Activated T-cell treated with anti-CD3 and anti-CD28 coated beads, Interleukin-2, amount 50 U/mL, for 4 hours (primary cell): ENCODE measurements at regions not wholly inside any gene's neighbourhood (a gene's known extent, or its start where the extent isn't known, plus 50 kb on each side); places are given as distances from the start of the nearest gene placed in this dataset.

Experiments
- ATAC-seq, 2 donors: fragments of 200-7000 bp; cut with Tn5 transposase; one replicate each; pipeline ENCODE4 v1.10.0; 2021
- DNase-seq: peaks from one replicate; pipeline ENCODE4 v3.0.0-alpha.2; 2020
- H3K27me3 Mint-ChIP-seq: one replicate; pipeline ENCODE4 v1.8.0; 2021; ENCODE audit warnings: low read depth, mixed read lengths
- H3K36me3 Mint-ChIP-seq: one replicate; pipeline ENCODE4 v1.8.0; 2022; ENCODE audit warnings: mixed read lengths; ENCODE audit not compliant: insufficient read depth
- H3K4me1 Mint-ChIP-seq: one replicate; pipeline ENCODE4 v1.8.0; 2021; ENCODE audit warnings: low read depth, mixed read lengths
- H3K4me3 Mint-ChIP-seq: one replicate; pipeline ENCODE4 v1.8.0; 2021; ENCODE audit warnings: mild to moderate bottlenecking, moderate library complexity, mixed read lengths
- H3K9me3 Mint-ChIP-seq: one replicate; pipeline ENCODE4 v1.8.0; 2021; ENCODE audit warnings: mixed read lengths

DNA sequence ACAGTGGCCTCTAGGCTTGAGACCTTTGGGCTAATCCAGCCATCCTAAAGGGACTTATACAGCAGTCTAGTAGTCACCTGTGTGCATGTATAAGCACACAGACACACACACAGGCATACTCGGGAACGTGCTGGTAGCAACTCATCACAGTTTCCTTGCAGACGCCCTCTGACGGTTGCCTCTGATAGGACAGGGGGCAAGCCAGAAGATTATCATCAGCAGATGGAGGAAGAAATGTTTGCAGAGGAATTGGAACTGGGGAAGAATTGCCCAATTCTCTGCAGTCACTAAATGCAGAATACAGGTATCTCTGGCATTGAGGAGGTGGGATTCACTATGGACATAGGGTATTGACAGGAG, 222.2 kb downstream of the C1orf94 start:
- no peaks in the 10 kb centered on the region for H3K36me3 Mint-ChIP-seq
- H3K27me3 Mint-ChIP-seq = peaks cover 4% of the 10 kb centered on the region
- no peak overlapping the region for H3K4me3 Mint-ChIP-seq
- ATAC-seq (no peak), DNase-seq (no peak)
- H3K9me3 Mint-ChIP-seq = peaks cover under 1% of the 10 kb centered on the region
- no peaks in the 10 kb centered on the region for H3K4me1 Mint-ChIP-seq

GRCh38 chr1:34400675-34401074, 224.0 kb downstream of the C1orf94 start:
- Mint-ChIP-seq H3K9me3 (peaks cover 8% of the 10 kb centered on the region), H3K4me1 (no peaks in the 10 kb centered on the region), H3K36me3 (no peaks in the 10 kb centered on the region), H3K27me3 (peaks cover 4% of the 10 kb centered on the region), H3K4me3 (no peak overlapping the region)
- no peak for ATAC-seq
- DNase-seq = no peak

- Mint-ChIP-seq H3K4me3 (no peak overlapping the region), H3K36me3 (no peaks in the 10 kb centered on the region), H3K4me1 (no peaks in the 10 kb centered on the region), H3K27me3 (peaks cover 4% of the 10 kb centered on the region), H3K9me3 (peaks cover 8% of the 10 kb centered on the region)
- ATAC-seq = no peak
- DNase-seq = no peak
Observed at GRCh38 chr1:34403156-34403555, 226.4 kb downstream of the C1orf94 start.

DNA sequence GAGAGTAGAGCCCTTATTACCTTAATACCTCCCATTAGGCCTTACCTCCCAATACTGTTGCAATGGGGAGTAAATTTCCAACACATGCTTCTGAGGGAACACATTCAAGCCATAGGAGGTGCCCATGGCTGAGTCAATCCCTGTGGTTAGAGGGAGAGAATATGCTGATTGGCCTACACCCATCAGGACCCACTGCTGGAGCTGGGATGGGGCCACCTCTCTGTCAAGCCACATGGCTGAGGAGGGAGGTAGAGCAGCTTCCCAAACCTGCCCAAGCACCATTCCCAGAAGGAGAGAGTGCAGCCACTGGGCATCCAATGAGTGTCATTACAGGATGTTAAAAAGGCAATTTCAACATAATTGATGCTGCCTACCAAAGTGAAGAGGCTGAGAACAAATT, 228.1 kb downstream of the C1orf94 start:
- no peak for DNase-seq
- Mint-ChIP-seq H3K27me3 (peaks cover 2% of the 10 kb centered on the region), H3K9me3 (peaks cover 8% of the 10 kb centered on the region), H3K4me3 (no peak overlapping the region), H3K36me3 (no peaks in the 10 kb centered on the region), H3K4me1 (no peaks in the 10 kb centered on the region)
- ATAC-seq = no peak

- no peak overlapping the region for H3K4me3 Mint-ChIP-seq
- DNase-seq = no peak
- no peaks in the 10 kb centered on the region for H3K36me3 Mint-ChIP-seq
- ATAC-seq = no peak
- H3K4me1 Mint-ChIP-seq = no peaks in the 10 kb centered on the region
- peaks cover 8% of the 10 kb centered on the region for H3K9me3 Mint-ChIP-seq
- H3K27me3 Mint-ChIP-seq = peaks cover 2% of the 10 kb centered on the region
Observed at GRCh38 chr1:34405266-34405959, 228.7 kb downstream of the C1orf94 start.

DNA sequence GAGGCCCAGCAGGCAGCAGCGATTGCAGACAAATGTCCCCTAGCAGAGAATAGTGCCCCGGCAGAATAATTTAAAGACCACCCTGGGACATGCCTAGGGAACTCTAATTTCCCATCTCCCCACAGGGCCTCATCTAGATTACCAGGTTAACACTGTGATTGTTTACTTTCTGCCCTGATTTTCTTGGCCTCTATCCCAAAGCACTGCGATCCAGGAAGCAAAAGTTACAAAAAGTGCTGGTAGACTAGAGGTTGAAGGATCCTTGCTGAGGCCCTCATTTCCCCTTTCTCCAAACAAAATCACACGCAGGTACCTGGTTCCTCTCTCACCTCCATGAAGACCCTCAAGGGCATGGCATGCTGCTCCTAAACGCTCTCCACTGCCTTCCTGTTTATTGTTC, 229.7 kb downstream of the C1orf94 start:
- Mint-ChIP-seq H3K4me1 (no peaks in the 10 kb centered on the region), H3K27me3 (peaks cover 2% of the 10 kb centered on the region), H3K9me3 (peaks cover 8% of the 10 kb centered on the region), H3K4me3 (no peak overlapping the region), H3K36me3 (no peaks in the 10 kb centered on the region)
- DNase-seq (no peak), ATAC-seq (no peak)

DNA sequence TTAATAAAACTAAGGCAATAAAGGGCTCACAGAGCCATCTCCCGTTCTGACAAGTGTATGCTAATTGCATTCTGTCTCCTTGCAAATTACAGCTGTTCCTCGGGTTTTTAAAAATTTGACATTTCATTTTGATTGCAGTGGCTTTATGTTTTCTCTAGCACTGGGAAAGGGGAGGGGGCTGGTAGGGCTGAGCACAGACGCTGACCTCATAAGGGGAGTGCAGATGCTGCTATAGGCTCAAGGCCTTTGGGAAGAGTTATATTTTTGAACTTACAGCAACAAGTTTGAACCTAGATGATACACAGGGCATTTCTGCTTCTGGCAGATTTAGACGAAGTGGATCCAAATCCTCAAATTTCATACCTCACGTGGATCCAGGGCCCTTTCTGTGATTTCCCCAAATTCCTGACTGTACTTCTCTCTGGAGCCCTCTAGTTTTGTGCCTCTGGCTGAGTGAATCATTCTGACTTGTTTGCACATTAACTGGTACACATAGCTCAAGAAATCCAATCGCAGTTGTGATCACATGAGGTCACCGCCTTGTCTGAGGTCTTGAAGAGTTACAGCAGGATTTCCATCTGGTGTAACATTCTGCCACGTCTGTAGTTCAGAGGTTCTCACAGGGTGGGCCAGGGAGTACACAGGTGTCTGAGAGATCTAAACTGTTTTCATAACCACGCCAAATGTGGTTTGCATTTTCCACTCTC, 230.3 kb downstream of the C1orf94 start:
- no peak for DNase-seq

DNA sequence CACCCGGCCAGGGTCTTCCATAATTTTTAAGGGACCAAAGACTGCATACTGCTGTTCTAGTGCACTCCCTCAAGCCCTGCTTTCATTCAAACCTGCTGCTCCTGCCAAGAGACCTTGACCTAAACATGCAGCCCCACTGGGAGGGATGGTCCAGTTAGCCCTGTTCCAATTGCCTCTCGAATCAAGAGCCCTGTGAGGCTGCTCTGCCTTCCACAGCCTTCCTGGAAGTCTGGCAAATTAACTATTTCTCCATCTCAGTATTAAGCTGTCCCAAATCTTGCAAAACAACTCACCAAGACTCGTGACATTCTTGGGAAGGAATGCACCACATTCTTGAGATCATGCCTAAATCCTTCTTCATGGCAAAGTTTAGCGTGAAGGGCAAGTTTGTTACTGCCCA, 231.3 kb downstream of the C1orf94 start:
- H3K4me1 Mint-ChIP-seq = no peaks in the 10 kb centered on the region
- no peak overlapping the region for H3K4me3 Mint-ChIP-seq
- H3K36me3 Mint-ChIP-seq = no peaks in the 10 kb centered on the region
- DNase-seq = no peak
- peaks cover 8% of the 10 kb centered on the region for H3K9me3 Mint-ChIP-seq
- H3K27me3 Mint-ChIP-seq = peaks cover 4% of the 10 kb centered on the region
- no peak for ATAC-seq

More for the DNA sequence above, 230.3 kb downstream of the C1orf94 start:
- Mint-ChIP-seq H3K4me1 (no peaks in the 10 kb centered on the region), H3K4me3 (no peak overlapping the region), H3K27me3 (peaks cover 2% of the 10 kb centered on the region), H3K36me3 (no peaks in the 10 kb centered on the region), H3K9me3 (peaks cover 8% of the 10 kb centered on the region)
- ATAC-seq = no peak

GRCh38 chr1:34409689-34410229, 233.1 kb downstream of the C1orf94 start:
- no peak for ATAC-seq
- H3K36me3 Mint-ChIP-seq = no peaks in the 10 kb centered on the region

GRCh38 chr1:34412598-34413370, 236.1 kb downstream of the C1orf94 start:
- ATAC-seq (no peak), DNase-seq (no peak)
- Mint-ChIP-seq H3K4me3 (no peak overlapping the region), H3K27me3 (peaks cover 5% of the 10 kb centered on the region), H3K4me1 (no peaks in the 10 kb centered on the region), H3K36me3 (no peaks in the 10 kb centered on the region), H3K9me3 (no peaks in the 10 kb centered on the region)

More at GRCh38 chr1:34409689-34410229, 233.1 kb downstream of the C1orf94 start:
- H3K27me3 Mint-ChIP-seq = peaks cover 4% of the 10 kb centered on the region
- no peak overlapping the region for H3K4me3 Mint-ChIP-seq
- no peaks in the 10 kb centered on the region for H3K9me3 Mint-ChIP-seq
- DNase-seq = no peak
- H3K4me1 Mint-ChIP-seq = no peaks in the 10 kb centered on the region

GRCh38 chr1:34415140-34415539, 238.4 kb downstream of the C1orf94 start:
- Mint-ChIP-seq H3K4me1 (no peaks in the 10 kb centered on the region), H3K27me3 (peaks cover 5% of the 10 kb centered on the region), H3K9me3 (no peaks in the 10 kb centered on the region), H3K36me3 (no peaks in the 10 kb centered on the region), H3K4me3 (no peak overlapping the region)
- no peak for DNase-seq
- ATAC-seq = no peak

GRCh38 chr1:34418166-34418565, 241.5 kb downstream of the C1orf94 start:
- no peak for ATAC-seq

GRCh38 chr1:34419663-34420136, 243.0 kb downstream of the C1orf94 start:
- ATAC-seq = no peak
- H3K36me3 Mint-ChIP-seq = no peaks in the 10 kb centered on the region
- no peak overlapping the region for H3K4me3 Mint-ChIP-seq
- DNase-seq = no peak
- no peaks in the 10 kb centered on the region for H3K9me3 Mint-ChIP-seq
- H3K4me1 Mint-ChIP-seq = no peaks in the 10 kb centered on the region
- H3K27me3 Mint-ChIP-seq = peaks cover 7% of the 10 kb centered on the region

More at GRCh38 chr1:34418166-34418565, 241.5 kb downstream of the C1orf94 start:
- Mint-ChIP-seq H3K36me3 (no peaks in the 10 kb centered on the region), H3K4me1 (no peaks in the 10 kb centered on the region), H3K4me3 (no peak overlapping the region), H3K9me3 (no peaks in the 10 kb centered on the region), H3K27me3 (peaks cover 7% of the 10 kb centered on the region)
- DNase-seq = no peak

GRCh38 chr1:34425046-34425445, 248.3 kb downstream of the C1orf94 start:
- DNase-seq = no peak
- Mint-ChIP-seq H3K9me3 (no peaks in the 10 kb centered on the region), H3K4me3 (no peak overlapping the region), H3K4me1 (no peaks in the 10 kb centered on the region), H3K36me3 (no peaks in the 10 kb centered on the region), H3K27me3 (peaks cover 10% of the 10 kb centered on the region)
- no peak for ATAC-seq
